HUES48 (cell line): ENCODE measurements at regions not wholly inside any gene's neighbourhood (a gene's known extent, or its start where the extent isn't known, plus 50 kb on each side); places are given as distances from the start of the nearest gene placed in this dataset.
"Not testable (repeated sequence)": the region's sequence is repeated elsewhere in the genome, so short reads cannot be mapped to it uniquely, and the experiment has no call there.

Source experiments
- H3K27ac ChIP-seq: one replicate; pipeline ENCODE4 v1.7.0; 2013; ENCODE audit warnings: low read depth, low read length, inconsistent platforms
- H3K27me3 ChIP-seq: 2 replicates; pipeline ENCODE4 v1.6.1; 2013; ENCODE audit warnings: mild to moderate bottlenecking, low read length; ENCODE audit not compliant: control insufficient read depth, insufficient read depth
- H3K36me3 ChIP-seq: 2 replicates; pipeline ENCODE4 v1.6.1; 2013; ENCODE audit warnings: low read length; ENCODE audit not compliant: control insufficient read depth, insufficient read depth
- H3K4me1 ChIP-seq: 2 replicates; pipeline ENCODE4 v1.6.1; 2013; ENCODE audit warnings: mild to moderate bottlenecking, low read length; ENCODE audit not compliant: control insufficient read depth, insufficient read depth
- H3K4me3 ChIP-seq: 2 replicates; pipeline ENCODE4 v1.5.1; 2013; ENCODE audit warnings: mild to moderate bottlenecking, low read depth, low read length
- H3K9ac ChIP-seq: 2 replicates; pipeline ENCODE4 v1.6.1; 2013; ENCODE audit warnings: mild to moderate bottlenecking, low read depth, low read length, moderate library complexity
- H3K9me3 ChIP-seq: 2 replicates; pipeline ENCODE4 v1.6.1; 2013; ENCODE audit warnings: low read length; ENCODE audit not compliant: control insufficient read depth, insufficient read depth

DNA sequence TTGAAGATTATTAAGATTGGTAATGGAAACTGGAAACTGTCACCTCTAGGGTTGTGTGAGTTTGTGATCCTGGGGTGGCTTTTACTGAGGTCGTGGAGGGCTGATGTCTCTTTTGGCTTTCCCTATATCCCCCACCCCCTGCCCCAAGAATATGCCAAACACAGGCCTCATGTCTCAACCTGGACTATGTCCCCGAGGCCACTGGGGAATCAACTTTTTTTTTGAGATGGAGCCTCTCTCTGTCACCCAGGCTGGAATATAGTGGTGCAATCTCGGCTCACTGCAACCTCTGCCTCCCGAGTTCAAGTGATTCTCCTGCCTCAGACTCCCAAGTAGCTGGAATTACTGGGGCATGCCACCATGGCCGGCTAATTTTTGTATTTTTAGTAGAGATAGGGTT lies 83.3 kb upstream of the RALGAPA2 start:
- Histone ChIP-seq H3K9ac (no peak overlapping the region), H3K4me3 (no peak overlapping the region), H3K9me3 (no peaks in the 10 kb centered on the region), H3K27me3 (no peaks in the 10 kb centered on the region), H3K27ac (no peak overlapping the region), H3K36me3 (no peaks in the 10 kb centered on the region), H3K4me1 (no peaks in the 10 kb centered on the region)

DNA sequence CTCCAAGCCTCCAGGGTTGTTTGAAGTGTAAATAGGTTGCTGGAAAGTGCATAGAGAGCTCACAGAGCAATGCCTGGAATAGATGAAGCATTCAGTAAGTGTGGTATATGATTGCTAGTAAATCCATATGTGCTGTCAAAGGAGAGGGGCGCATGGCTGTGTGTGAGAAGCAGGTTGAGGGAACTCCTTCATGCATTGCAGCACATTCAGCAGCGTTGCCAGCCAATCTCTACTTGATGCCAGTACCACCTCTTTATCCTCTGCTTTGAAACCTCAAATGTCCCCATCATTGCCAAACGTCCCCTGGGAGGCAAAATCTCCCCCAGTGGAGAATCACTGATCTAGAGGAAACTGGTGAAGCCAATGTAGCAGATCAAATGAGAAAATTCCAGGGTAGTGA lies 82.7 kb upstream of the RALGAPA2 start:
- Histone ChIP-seq H3K27me3 (no peaks in the 10 kb centered on the region), H3K9ac (no peak overlapping the region), H3K36me3 (no peaks in the 10 kb centered on the region), H3K27ac (no peak overlapping the region), H3K4me3 (no peak overlapping the region), H3K4me1 (no peaks in the 10 kb centered on the region), H3K9me3 (no peaks in the 10 kb centered on the region)

DNA sequence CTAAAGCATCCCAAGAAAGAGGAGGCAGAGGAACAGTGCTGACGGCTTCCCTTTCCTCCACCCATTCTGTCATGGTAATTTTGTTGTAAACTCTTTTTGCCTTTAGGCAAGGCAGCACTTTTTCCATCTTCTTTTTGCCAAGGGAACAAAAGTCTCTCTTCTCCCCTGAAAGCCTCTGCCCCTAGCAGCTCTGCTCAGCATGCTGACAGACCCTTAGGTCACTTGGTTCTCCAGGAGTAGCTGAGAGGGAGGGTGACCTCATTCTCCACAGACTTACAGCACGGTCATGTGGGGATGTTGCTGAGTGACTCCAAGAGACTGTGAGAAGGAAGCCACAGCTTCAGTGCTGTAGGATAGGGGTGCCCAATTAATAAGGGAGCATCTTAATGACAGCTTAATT lies 81.1 kb upstream of the RALGAPA2 start:
- H3K9ac ChIP-seq, result no peak overlapping the region
- H3K27me3 ChIP-seq, result no peaks in the 10 kb centered on the region
- no peaks in the 10 kb centered on the region for H3K4me1 ChIP-seq
- H3K4me3 ChIP-seq, result no peak overlapping the region
- no peaks in the 10 kb centered on the region for H3K9me3 ChIP-seq
- H3K36me3 ChIP-seq, result no peaks in the 10 kb centered on the region
- H3K27ac ChIP-seq, result no peak overlapping the region

DNA sequence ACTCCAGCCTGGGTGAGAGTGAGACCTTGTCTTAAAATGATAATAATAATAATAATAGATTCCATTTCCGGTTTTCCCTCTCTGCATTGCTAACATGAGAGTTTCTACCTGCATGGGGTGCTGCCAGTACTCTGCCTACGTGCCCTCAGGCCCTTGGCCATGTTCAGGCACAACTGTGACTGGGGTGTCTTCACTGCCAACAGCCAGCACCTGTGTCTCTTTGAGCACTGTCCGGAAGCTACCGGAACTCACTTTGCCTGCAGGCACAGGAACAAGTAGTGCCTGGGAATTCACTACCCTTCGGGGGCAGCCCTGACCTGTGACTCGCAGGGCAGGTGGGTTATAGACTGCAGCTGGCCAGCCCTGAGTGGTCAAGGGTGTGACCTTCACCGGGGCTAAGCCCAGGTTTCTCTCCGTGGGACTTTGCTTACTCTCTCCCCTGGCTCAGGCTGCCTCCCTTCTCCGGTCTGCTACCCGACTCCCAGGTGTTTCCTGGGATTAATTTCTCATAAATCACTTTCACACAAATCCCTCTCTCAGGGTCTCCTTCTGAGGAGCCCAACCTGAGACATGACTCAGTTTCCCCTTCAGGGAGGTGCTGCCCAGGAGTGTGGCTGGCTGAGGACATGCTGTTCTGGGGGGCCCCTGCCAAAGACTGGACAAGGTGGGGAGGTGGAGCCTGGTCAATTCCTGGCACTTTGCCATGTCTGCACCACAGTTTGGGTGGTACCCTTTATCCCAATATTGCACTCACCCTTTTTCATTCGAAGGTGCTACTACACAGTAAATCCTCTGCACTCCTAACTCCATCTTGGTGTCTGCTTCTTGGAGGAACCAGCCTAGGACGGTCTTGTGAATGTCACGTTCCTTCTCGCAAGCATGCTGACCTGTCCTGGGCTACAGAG lies 79.5 kb upstream of the RALGAPA2 start:
- Histone ChIP-seq H3K4me3 (no peak overlapping the region), H3K36me3 (no peaks in the 10 kb centered on the region), H3K27ac (no peak overlapping the region), H3K9me3 (no peaks in the 10 kb centered on the region), H3K9ac (no peak overlapping the region), H3K4me1 (no peaks in the 10 kb centered on the region), H3K27me3 (no peaks in the 10 kb centered on the region)

DNA sequence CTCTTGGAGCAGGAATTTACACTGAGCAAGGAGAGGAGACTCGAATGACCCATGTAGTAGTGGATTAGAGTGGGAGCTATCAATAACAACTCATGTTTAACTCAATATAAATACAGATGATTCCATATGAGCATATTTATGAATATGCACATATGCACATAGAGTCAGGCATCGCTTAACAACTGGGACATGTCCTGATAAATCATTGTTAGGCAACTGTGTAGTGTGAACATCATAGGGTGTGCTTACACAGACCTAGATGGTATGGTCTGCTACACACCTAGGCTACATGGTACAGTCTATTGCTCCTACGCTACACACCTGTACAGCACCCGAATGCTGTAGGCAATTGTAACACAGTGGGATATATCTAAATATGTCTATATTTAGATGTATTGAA lies 75.9 kb upstream of the RALGAPA2 start:
- no peaks in the 10 kb centered on the region for H3K27me3 ChIP-seq

DNA sequence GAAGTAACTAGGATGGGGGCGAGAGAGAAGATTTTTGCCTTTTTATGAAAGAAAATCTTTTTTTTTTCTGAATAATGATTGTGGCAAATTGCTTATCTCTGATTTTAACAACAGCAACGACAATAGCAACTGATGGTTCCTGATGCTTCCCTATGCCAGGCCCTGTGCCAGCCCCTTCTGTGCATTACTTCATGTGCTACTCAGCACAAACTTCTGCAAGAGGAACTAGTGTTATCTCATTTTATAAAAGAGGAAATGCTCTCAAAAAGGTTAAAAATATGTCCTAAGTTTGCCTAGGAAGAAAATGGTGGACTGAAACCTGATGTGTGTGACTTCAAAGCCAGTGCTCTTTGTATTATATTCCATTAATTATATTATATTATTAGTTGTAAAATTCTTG lies 74.0 kb upstream of the RALGAPA2 start:
- Histone ChIP-seq H3K9me3 (no peaks in the 10 kb centered on the region), H3K9ac (no peak overlapping the region), H3K36me3 (no peaks in the 10 kb centered on the region), H3K27me3 (no peaks in the 10 kb centered on the region), H3K4me3 (no peak overlapping the region), H3K27ac (no peak overlapping the region), H3K4me1 (no peaks in the 10 kb centered on the region)

More for the DNA sequence above, 75.9 kb upstream of the RALGAPA2 start:
- Histone ChIP-seq H3K9me3 (no peaks in the 10 kb centered on the region), H3K4me3 (no peak overlapping the region), H3K9ac (no peak overlapping the region), H3K27ac (no peak overlapping the region), H3K4me1 (no peaks in the 10 kb centered on the region), H3K36me3 (no peaks in the 10 kb centered on the region)

DNA sequence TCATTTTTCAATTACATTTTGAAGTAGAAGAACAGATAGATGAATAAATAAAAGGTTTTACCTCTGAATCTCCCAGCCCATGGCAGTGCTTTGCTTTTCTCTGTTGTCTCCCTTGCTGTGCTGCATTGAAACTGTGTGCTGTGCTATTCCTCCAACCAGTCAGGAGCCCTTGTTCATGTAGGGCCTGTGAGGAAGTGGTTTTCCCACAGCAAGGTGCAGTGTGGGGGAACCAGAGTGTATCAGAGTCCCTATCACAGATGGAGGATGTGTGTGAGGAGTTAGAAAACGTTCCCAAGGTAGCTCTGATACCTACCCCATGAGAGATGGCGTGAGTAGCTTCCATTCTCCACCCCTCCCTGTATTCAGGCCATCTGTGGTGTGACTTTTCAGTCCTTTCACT lies 72.8 kb upstream of the RALGAPA2 start:
- Histone ChIP-seq H3K27ac (no peak overlapping the region), H3K27me3 (no peaks in the 10 kb centered on the region), H3K4me1 (no peaks in the 10 kb centered on the region)

GRCh38 chr20:20784450-20784849 lies 72.0 kb upstream of the RALGAPA2 start:
- H3K9me3 ChIP-seq, H3K27me3 ChIP-seq, H3K4me1 ChIP-seq, H3K27ac ChIP-seq, H3K4me3 ChIP-seq, H3K9ac ChIP-seq, H3K36me3 ChIP-seq: not testable (repeated sequence)

More for the DNA sequence above, 72.8 kb upstream of the RALGAPA2 start:
- H3K4me3 ChIP-seq, result no peak overlapping the region
- no peaks in the 10 kb centered on the region for H3K36me3 ChIP-seq
- H3K9ac ChIP-seq, result no peak overlapping the region
- no peaks in the 10 kb centered on the region for H3K9me3 ChIP-seq

DNA sequence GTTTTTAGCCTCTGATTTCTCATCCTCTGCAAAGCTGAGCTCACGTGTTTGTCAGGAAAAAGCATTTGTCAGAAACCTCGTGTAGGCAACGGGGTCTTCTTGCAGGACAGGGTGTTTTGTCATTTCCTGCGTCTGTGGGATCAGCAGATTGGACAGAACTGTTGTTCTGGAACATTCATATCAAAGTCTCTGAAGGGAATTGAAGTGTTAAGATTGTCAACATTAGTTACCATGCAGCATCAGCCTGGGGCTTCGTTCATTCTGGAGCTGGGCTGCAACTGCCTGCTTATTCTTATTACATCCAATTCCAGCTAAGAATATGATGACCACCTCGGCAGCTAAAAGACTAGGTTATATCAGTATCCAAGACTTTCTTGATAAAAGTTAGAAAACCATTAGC lies 71.0 kb upstream of the RALGAPA2 start:
- H3K27ac ChIP-seq, result no peak overlapping the region
- H3K4me1 ChIP-seq, result no peaks in the 10 kb centered on the region
- H3K9ac ChIP-seq, result no peak overlapping the region
- no peaks in the 10 kb centered on the region for H3K27me3 ChIP-seq
- no peaks in the 10 kb centered on the region for H3K36me3 ChIP-seq
- H3K4me3 ChIP-seq, result no peak overlapping the region
- H3K9me3 ChIP-seq, result no peaks in the 10 kb centered on the region

GRCh38 chr20:20782755-20783154 lies 70.3 kb upstream of the RALGAPA2 start:
- Histone ChIP-seq H3K9me3 (no peaks in the 10 kb centered on the region), H3K9ac (no peak overlapping the region), H3K27me3 (no peaks in the 10 kb centered on the region), H3K36me3 (no peaks in the 10 kb centered on the region), H3K27ac (no peak overlapping the region), H3K4me1 (no peaks in the 10 kb centered on the region), H3K4me3 (no peak overlapping the region)

DNA sequence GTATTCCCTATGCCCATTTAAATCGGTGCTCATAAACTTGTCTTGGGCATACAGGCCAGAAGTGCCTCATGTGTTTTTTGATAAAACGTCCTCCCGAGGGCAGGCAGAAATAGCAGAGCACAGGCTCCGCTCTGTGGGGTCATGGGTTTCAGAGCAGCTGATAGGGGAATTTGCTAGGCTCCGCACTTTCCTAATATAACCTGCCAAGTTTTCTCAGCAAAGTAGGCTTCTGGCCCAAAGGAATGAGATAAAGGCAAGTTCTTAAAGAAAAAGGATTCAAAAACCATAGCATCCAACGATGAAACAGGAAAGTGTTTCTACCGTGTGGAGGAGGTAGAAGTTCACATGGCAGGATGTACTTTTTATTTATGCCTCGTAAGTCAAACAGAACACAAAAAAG lies 69.8 kb upstream of the RALGAPA2 start:
- no peaks in the 10 kb centered on the region for H3K36me3 ChIP-seq

More for the DNA sequence above, 69.8 kb upstream of the RALGAPA2 start:
- Histone ChIP-seq H3K4me3 (no peak overlapping the region), H3K27me3 (no peaks in the 10 kb centered on the region), H3K9ac (no peak overlapping the region), H3K27ac (no peak overlapping the region), H3K4me1 (no peaks in the 10 kb centered on the region), H3K9me3 (no peaks in the 10 kb centered on the region)
